ENCODE measurements at regions not wholly inside any gene's neighbourhood (a gene's known extent, or its start where the extent isn't known, plus 50 kb on each side); places are given as distances from the start of the nearest gene placed in this dataset.

- Histone ChIP-seq H3K27me3 (ENCODE audit: insufficient read depth, low read length) (no peaks in the 10 kb centered on the region), H3K4me3 (ENCODE audit: low read length) (no peak overlapping the region), H3K9me3 (ENCODE audit: low read length) (no peaks in the 10 kb centered on the region), H2AFZ (ENCODE audit: low read depth, low read length) (no peak overlapping the region), H3K36me3 (ENCODE audit: insufficient read depth, low read length) (no peaks in the 10 kb centered on the region), H3K4me1 (ENCODE audit: insufficient read depth, low read length) (no peaks in the 10 kb centered on the region)
Measured at GRCh38 chr5:104659497-104659896, 1096.9 kb upstream of the NUDT12 start.

GRCh38 chr5:104652271-104652861 lies 1089.8 kb upstream of the NUDT12 start:
- Histone ChIP-seq H3K4me1 (ENCODE audit: insufficient read depth, low read length) (peaks cover 16% of the 10 kb centered on the region), H3K4me3 (ENCODE audit: low read length) (no peak overlapping the region), H3K9me3 (ENCODE audit: low read length) (peaks cover 7% of the 10 kb centered on the region), H2AFZ (ENCODE audit: low read depth, low read length) (peak overlapping the region; percentile 86), H3K27me3 (ENCODE audit: insufficient read depth, low read length) (no peaks in the 10 kb centered on the region), H3K36me3 (ENCODE audit: insufficient read depth, low read length) (no peaks in the 10 kb centered on the region)

- H3K4me3 ChIP-seq (ENCODE audit: low read length): no peak overlapping the region
- peaks cover 17% of the 10 kb centered on the region for H3K4me1 ChIP-seq (ENCODE audit: insufficient read depth, low read length)
- H3K27me3 ChIP-seq (ENCODE audit: insufficient read depth, low read length): no peaks in the 10 kb centered on the region
- peaks cover 7% of the 10 kb centered on the region for H3K9me3 ChIP-seq (ENCODE audit: low read length)
- peak overlapping the region; percentile 86 for H2AFZ ChIP-seq (ENCODE audit: low read depth, low read length)
- no peaks in the 10 kb centered on the region for H3K36me3 ChIP-seq (ENCODE audit: insufficient read depth, low read length)
Measured at GRCh38 chr5:104650313-104651055, 1087.9 kb upstream of the NUDT12 start.

- no peaks in the 10 kb centered on the region for H3K27me3 ChIP-seq (ENCODE audit: insufficient read depth, low read length)
- no peak overlapping the region for H3K4me3 ChIP-seq (ENCODE audit: low read length)
- H3K4me1 ChIP-seq (ENCODE audit: insufficient read depth, low read length): peaks cover 18% of the 10 kb centered on the region
- no peaks in the 10 kb centered on the region for H3K9me3 ChIP-seq (ENCODE audit: low read length)
- H2AFZ ChIP-seq (ENCODE audit: low read depth, low read length): peak overlapping the region; percentile 5
- H3K36me3 ChIP-seq (ENCODE audit: insufficient read depth, low read length): no peaks in the 10 kb centered on the region
Measured at GRCh38 chr5:104646416-104646815, 1083.8 kb upstream of the NUDT12 start.

GRCh38 chr5:104643320-104643719 lies 1080.7 kb upstream of the NUDT12 start:
- no peak overlapping the region for H3K4me3 ChIP-seq (ENCODE audit: low read length)
- H3K9me3 ChIP-seq (ENCODE audit: low read length): no peaks in the 10 kb centered on the region
- H3K36me3 ChIP-seq (ENCODE audit: insufficient read depth, low read length): no peaks in the 10 kb centered on the region
- no peaks in the 10 kb centered on the region for H3K27me3 ChIP-seq (ENCODE audit: insufficient read depth, low read length)
- H3K4me1 ChIP-seq (ENCODE audit: insufficient read depth, low read length): peaks cover 2% of the 10 kb centered on the region
- peak overlapping the region; percentile 2 for H2AFZ ChIP-seq (ENCODE audit: low read depth, low read length)

GRCh38 chr5:104635227-104635626 lies 1072.6 kb upstream of the NUDT12 start:
- no peaks in the 10 kb centered on the region for H3K36me3 ChIP-seq (ENCODE audit: insufficient read depth, low read length)
- no peaks in the 10 kb centered on the region for H3K9me3 ChIP-seq (ENCODE audit: low read length)
- H3K4me3 ChIP-seq (ENCODE audit: low read length): no peak overlapping the region
- H2AFZ ChIP-seq (ENCODE audit: low read depth, low read length): no peak overlapping the region
- H3K27me3 ChIP-seq (ENCODE audit: insufficient read depth, low read length): no peaks in the 10 kb centered on the region
- H3K4me1 ChIP-seq (ENCODE audit: insufficient read depth, low read length): no peaks in the 10 kb centered on the region

- Histone ChIP-seq H3K9me3 (ENCODE audit: low read length) (peaks cover 2% of the 10 kb centered on the region), H3K27me3 (ENCODE audit: insufficient read depth, low read length) (no peaks in the 10 kb centered on the region), H3K4me3 (ENCODE audit: low read length) (no peak overlapping the region), H2AFZ (ENCODE audit: low read depth, low read length) (no peak overlapping the region), H3K36me3 (ENCODE audit: insufficient read depth, low read length) (no peaks in the 10 kb centered on the region), H3K4me1 (ENCODE audit: insufficient read depth, low read length) (no peaks in the 10 kb centered on the region)
Measured at GRCh38 chr5:104628911-104629310, 1066.3 kb upstream of the NUDT12 start.

- H3K4me3 ChIP-seq (ENCODE audit: low read length): no peak overlapping the region
Measured at GRCh38 chr5:104626122-104626521, 1063.5 kb upstream of the NUDT12 start.

GRCh38 chr5:104612005-104612404 lies 1049.4 kb upstream of the NUDT12 start:
- H3K4me3 ChIP-seq (ENCODE audit: low read length): no peak overlapping the region
- H3K4me1 ChIP-seq (ENCODE audit: insufficient read depth, low read length): no peaks in the 10 kb centered on the region
- H3K36me3 ChIP-seq (ENCODE audit: insufficient read depth, low read length): no peaks in the 10 kb centered on the region
- H3K9me3 ChIP-seq (ENCODE audit: low read length): no peaks in the 10 kb centered on the region
- H3K27me3 ChIP-seq (ENCODE audit: insufficient read depth, low read length): no peaks in the 10 kb centered on the region
- H2AFZ ChIP-seq (ENCODE audit: low read depth, low read length): no peak overlapping the region

More at GRCh38 chr5:104626122-104626521, 1063.5 kb upstream of the NUDT12 start:
- no peaks in the 10 kb centered on the region for H3K4me1 ChIP-seq (ENCODE audit: insufficient read depth, low read length)
- H3K9me3 ChIP-seq (ENCODE audit: low read length): peaks cover 2% of the 10 kb centered on the region
- no peaks in the 10 kb centered on the region for H3K27me3 ChIP-seq (ENCODE audit: insufficient read depth, low read length)
- no peaks in the 10 kb centered on the region for H3K36me3 ChIP-seq (ENCODE audit: insufficient read depth, low read length)
- no peak overlapping the region for H2AFZ ChIP-seq (ENCODE audit: low read depth, low read length)

- Histone ChIP-seq H2AFZ (ENCODE audit: low read depth, low read length) (peak overlapping the region; percentile 16), H3K27me3 (ENCODE audit: insufficient read depth, low read length) (no peaks in the 10 kb centered on the region), H3K9me3 (ENCODE audit: low read length) (no peaks in the 10 kb centered on the region), H3K4me3 (ENCODE audit: low read length) (no peak overlapping the region), H3K4me1 (ENCODE audit: insufficient read depth, low read length) (peaks cover 4% of the 10 kb centered on the region), H3K36me3 (ENCODE audit: insufficient read depth, low read length) (no peaks in the 10 kb centered on the region)
Measured at GRCh38 chr5:104611135-104611767, 1048.7 kb upstream of the NUDT12 start.

- H3K27me3 ChIP-seq (ENCODE audit: insufficient read depth, low read length): no peaks in the 10 kb centered on the region
- H2AFZ ChIP-seq (ENCODE audit: low read depth, low read length): no peak overlapping the region
- no peaks in the 10 kb centered on the region for H3K36me3 ChIP-seq (ENCODE audit: insufficient read depth, low read length)
- peaks cover 11% of the 10 kb centered on the region for H3K4me1 ChIP-seq (ENCODE audit: insufficient read depth, low read length)
- H3K9me3 ChIP-seq (ENCODE audit: low read length): no peaks in the 10 kb centered on the region
- no peak overlapping the region for H3K4me3 ChIP-seq (ENCODE audit: low read length)
Measured at GRCh38 chr5:104606258-104606829, 1043.8 kb upstream of the NUDT12 start.

- Histone ChIP-seq H2AFZ (ENCODE audit: low read depth, low read length) (no peak overlapping the region), H3K4me3 (ENCODE audit: low read length) (no peak overlapping the region), H3K4me1 (ENCODE audit: insufficient read depth, low read length) (no peaks in the 10 kb centered on the region), H3K9me3 (ENCODE audit: low read length) (no peaks in the 10 kb centered on the region), H3K27me3 (ENCODE audit: insufficient read depth, low read length) (no peaks in the 10 kb centered on the region), H3K36me3 (ENCODE audit: insufficient read depth, low read length) (no peaks in the 10 kb centered on the region)
Measured at GRCh38 chr5:104599726-104600125, 1037.1 kb upstream of the NUDT12 start.

GRCh38 chr5:104598285-104598684 lies 1035.7 kb upstream of the NUDT12 start:
- H3K36me3 ChIP-seq (ENCODE audit: insufficient read depth, low read length): no peaks in the 10 kb centered on the region
- no peak overlapping the region for H3K4me3 ChIP-seq (ENCODE audit: low read length)
- no peaks in the 10 kb centered on the region for H3K27me3 ChIP-seq (ENCODE audit: insufficient read depth, low read length)
- H3K9me3 ChIP-seq (ENCODE audit: low read length): no peaks in the 10 kb centered on the region
- H2AFZ ChIP-seq (ENCODE audit: low read depth, low read length): no peak overlapping the region
- no peaks in the 10 kb centered on the region for H3K4me1 ChIP-seq (ENCODE audit: insufficient read depth, low read length)

Data from neuron (in vitro differentiated cells).